Loucy (cell line): ENCODE measurements at regions not wholly inside any gene's neighbourhood (a gene's known extent, or its start where the extent isn't known, plus 50 kb on each side); places are given as distances from the start of the nearest gene placed in this dataset.

Experiments
- EZH2phosphoT487 ChIP-seq: fragments of 200-600 bp; IDR thresholded peaks from 2 replicates; pipeline ENCODE4 v1.6.1; 2018; ENCODE audit warnings: antibody characterized with exemption, mild to moderate bottlenecking, moderate library complexity, borderline replicate concordance
- TF ChIP-seq, protein P1 (sequence below): fragments of 200-600 bp; sonication (generic); conservative IDR thresholded peaks from 2 replicates; pipeline ENCODE4 v1.5.1; 2014; ENCODE audit warnings: mild to moderate bottlenecking, antibody characterized with exemption, low read length

DNA sequence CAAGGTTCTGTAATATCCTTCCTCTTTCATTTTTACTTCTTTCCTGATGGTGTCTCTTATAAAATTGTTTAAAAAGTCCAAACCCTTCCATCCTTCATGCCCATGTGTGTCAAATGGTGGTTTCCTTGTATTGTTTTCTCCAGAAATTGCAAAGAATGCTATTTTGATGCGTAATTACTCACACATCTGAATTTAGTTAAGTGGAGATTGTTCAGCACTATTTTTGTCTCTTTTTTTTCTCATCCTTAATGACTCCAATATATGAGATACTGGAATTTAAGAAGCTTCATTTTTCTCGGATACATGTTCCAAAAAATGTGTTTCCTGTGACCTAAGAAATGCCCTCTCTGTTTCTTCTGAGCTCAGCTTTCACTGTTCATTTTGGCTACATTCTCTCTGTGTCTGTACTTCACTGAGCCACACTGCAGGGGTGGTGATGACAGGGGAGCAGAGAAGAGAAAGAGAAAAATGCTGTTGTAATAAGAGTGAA, 799.8 kb downstream of the DIPK2A start:
- TF ChIP-seq, protein P1, sequence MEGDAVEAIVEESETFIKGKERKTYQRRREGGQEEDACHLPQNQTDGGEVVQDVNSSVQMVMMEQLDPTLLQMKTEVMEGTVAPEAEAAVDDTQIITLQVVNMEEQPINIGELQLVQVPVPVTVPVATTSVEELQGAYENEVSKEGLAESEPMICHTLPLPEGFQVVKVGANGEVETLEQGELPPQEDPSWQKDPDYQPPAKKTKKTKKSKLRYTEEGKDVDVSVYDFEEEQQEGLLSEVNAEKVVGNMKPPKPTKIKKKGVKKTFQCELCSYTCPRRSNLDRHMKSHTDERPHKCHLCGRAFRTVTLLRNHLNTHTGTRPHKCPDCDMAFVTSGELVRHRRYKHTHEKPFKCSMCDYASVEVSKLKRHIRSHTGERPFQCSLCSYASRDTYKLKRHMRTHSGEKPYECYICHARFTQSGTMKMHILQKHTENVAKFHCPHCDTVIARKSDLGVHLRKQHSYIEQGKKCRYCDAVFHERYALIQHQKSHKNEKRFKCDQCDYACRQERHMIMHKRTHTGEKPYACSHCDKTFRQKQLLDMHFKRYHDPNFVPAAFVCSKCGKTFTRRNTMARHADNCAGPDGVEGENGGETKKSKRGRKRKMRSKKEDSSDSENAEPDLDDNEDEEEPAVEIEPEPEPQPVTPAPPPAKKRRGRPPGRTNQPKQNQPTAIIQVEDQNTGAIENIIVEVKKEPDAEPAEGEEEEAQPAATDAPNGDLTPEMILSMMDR: no peak
- no peak for TF ChIP-seq EZH2phosphoT487
